Panc1 (cell line): ENCODE measurements at regions not wholly inside any gene's neighbourhood (a gene's known extent, or its start where the extent isn't known, plus 50 kb on each side); places are given as distances from the start of the nearest gene placed in this dataset.

Experiments used
- TF ChIP-seq, protein P1 (sequence below): fragments of 450-650 bp; IDR thresholded peaks from 2 replicates; pipeline ENCODE4 v1.5.1; 2017; ENCODE audit warnings: mild to moderate bottlenecking
- TF ChIP-seq, protein P2 (sequence below), 2 experiments: IDR thresholded peaks; 2 replicates each; pipeline ENCODE4 v1.6.1; 2011 to 2012; ENCODE audit warnings: low read depth in 2 of 2, control low read depth in 1 of 2, low read length in 1 of 2, mild to moderate bottlenecking in 1 of 2, moderate library complexity in 1 of 2; ENCODE audit not compliant: insufficient read depth in 1 of 2

DNA sequence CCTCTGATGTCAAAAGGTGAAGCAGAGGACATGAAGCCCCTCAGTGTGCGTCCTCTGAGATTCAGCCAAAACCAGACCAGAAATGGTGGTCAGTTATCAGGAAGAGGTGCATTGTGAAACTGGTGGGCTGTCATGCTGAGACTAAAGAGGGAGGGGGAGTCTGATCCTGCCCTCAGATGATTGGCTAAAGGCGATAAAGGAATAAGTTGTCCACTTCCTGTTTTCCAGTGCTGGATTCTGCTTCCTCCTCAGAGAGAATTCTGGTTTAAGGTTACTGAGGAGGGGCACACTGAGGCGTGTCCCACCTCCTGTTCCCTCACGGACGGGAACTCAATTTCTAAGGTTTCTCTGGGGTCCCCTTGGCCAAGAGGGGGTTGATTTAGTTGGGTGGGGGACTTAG, 97.0 kb upstream of the UBE3A start:
- TF ChIP-seq, protein P1, sequence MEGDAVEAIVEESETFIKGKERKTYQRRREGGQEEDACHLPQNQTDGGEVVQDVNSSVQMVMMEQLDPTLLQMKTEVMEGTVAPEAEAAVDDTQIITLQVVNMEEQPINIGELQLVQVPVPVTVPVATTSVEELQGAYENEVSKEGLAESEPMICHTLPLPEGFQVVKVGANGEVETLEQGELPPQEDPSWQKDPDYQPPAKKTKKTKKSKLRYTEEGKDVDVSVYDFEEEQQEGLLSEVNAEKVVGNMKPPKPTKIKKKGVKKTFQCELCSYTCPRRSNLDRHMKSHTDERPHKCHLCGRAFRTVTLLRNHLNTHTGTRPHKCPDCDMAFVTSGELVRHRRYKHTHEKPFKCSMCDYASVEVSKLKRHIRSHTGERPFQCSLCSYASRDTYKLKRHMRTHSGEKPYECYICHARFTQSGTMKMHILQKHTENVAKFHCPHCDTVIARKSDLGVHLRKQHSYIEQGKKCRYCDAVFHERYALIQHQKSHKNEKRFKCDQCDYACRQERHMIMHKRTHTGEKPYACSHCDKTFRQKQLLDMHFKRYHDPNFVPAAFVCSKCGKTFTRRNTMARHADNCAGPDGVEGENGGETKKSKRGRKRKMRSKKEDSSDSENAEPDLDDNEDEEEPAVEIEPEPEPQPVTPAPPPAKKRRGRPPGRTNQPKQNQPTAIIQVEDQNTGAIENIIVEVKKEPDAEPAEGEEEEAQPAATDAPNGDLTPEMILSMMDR: no peak
- TF ChIP-seq, protein P2, sequence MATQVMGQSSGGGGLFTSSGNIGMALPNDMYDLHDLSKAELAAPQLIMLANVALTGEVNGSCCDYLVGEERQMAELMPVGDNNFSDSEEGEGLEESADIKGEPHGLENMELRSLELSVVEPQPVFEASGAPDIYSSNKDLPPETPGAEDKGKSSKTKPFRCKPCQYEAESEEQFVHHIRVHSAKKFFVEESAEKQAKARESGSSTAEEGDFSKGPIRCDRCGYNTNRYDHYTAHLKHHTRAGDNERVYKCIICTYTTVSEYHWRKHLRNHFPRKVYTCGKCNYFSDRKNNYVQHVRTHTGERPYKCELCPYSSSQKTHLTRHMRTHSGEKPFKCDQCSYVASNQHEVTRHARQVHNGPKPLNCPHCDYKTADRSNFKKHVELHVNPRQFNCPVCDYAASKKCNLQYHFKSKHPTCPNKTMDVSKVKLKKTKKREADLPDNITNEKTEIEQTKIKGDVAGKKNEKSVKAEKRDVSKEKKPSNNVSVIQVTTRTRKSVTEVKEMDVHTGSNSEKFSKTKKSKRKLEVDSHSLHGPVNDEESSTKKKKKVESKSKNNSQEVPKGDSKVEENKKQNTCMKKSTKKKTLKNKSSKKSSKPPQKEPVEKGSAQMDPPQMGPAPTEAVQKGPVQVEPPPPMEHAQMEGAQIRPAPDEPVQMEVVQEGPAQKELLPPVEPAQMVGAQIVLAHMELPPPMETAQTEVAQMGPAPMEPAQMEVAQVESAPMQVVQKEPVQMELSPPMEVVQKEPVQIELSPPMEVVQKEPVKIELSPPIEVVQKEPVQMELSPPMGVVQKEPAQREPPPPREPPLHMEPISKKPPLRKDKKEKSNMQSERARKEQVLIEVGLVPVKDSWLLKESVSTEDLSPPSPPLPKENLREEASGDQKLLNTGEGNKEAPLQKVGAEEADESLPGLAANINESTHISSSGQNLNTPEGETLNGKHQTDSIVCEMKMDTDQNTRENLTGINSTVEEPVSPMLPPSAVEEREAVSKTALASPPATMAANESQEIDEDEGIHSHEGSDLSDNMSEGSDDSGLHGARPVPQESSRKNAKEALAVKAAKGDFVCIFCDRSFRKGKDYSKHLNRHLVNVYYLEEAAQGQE (IDR thresholded peaks at IDR 0.05; ENCODE audit: insufficient read depth in 1 of 2, low read depth in 2 of 2, low read length in 1 of 2): no peak
